HepG2 (cell line): ENCODE measurements at regions not wholly inside any gene's neighbourhood (a gene's known extent, or its start where the extent isn't known, plus 50 kb on each side); places are given as distances from the start of the nearest gene placed in this dataset.

ENCODE experiments used
- ATAC-seq: fragments of 200-7000 bp; cut with Tn5 transposase; 3 replicates; pipeline ENCODE4 v1.9.1; 2020; ENCODE audit warnings: mild to moderate bottlenecking, moderate library complexity
- BruUV-seq: library from RNA; stranded (reverse); fragments of 400-500 nt; replicated peaks from 2 replicates; lab custom pipeline; 2021; lab: Mats Ljungman, UMichigan
- CTCF ChIA-PET: fragments of 300-600 bp; formaldehyde crosslinking; extraction: SDS; loops from one replicate; lab custom pipeline; 2021; ENCODE audit warnings: low total read pairs, inconsistent platforms, low intra/inter-chr PET ratio; lab: Yijun Ruan, JAX
- POLR2A ChIA-PET: fragments of 350-600 bp; sonication (Branson Sonifier 250); formaldehyde crosslinking; loops from one replicate; lab custom pipeline; 2020; ENCODE audit warnings: antibody characterized with exemption, inconsistent platforms; lab: Yijun Ruan, JAX
- DNase-seq: peaks from one replicate; pipeline ENCODE4 v3.0.0-alpha.2; 2015; ENCODE audit warnings: low spot score
- FAIRE-seq: peaks from 3 replicates; lab custom pipeline; 2011; peaks lifted over from hg19 to GRCh38; lab: Jason Lieb, UNC
- H2AFZ ChIP-seq: one replicate; pipeline ENCODE4 v1.6.1; 2011; ENCODE audit warnings: low read length, inconsistent platforms
- H3K27ac ChIP-seq: fragments of 300-600 bp; 3 replicates; pipeline ENCODE4 v1.8.0; 2011; ENCODE audit warnings: mixed run types, mild to moderate bottlenecking, mixed read lengths, low read length, inconsistent platforms; ENCODE audit not compliant: insufficient read depth; ENCODE audit errors: extremely low read length
- H3K27me3 ChIP-seq, 2 experiments: fragments of 200-600 bp in 1 of 2; 2 replicates in 1 of 2; 3 replicates in 1 of 2; pipeline versions ENCODE4 v1.6.0 to v1.8.0; 2011; ENCODE audit warnings: low read length in 2 of 2, mild to moderate bottlenecking in 2 of 2, moderate library complexity in 2 of 2, inconsistent platforms in 1 of 2; ENCODE audit not compliant: insufficient read depth in 2 of 2, control insufficient read depth in 1 of 2
- H3K36me3 ChIP-seq, 2 experiments: fragments of 200-600 bp in 1 of 2; replicated peaks in 1 of 2; 2 replicates in 1 of 2; 3 replicates in 1 of 2; pipeline versions ENCODE4 v1.5.1 to v1.8.0; 2011; ENCODE audit warnings: low read length in 2 of 2, inconsistent platforms in 1 of 2; ENCODE audit not compliant: insufficient read depth in 2 of 2, control insufficient read depth in 1 of 2
- H3K4me1 ChIP-seq: 2 replicates; pipeline ENCODE4 v1.5.1; 2012; ENCODE audit warnings: low read length, inconsistent platforms; ENCODE audit not compliant: insufficient read depth
- H3K4me2 ChIP-seq: 2 replicates; pipeline ENCODE4 v1.6.0; 2011; ENCODE audit warnings: low read depth, low read length, inconsistent platforms
- H3K4me3 ChIP-seq, 3 experiments: fragments of 200-600 bp in 1 of 3; sonication (generic), shearing (Covaris generic) in 1 of 3; replicated peaks in 1 of 3; 2 replicates each; pipeline ENCODE4 v1.5.1; 2011 to 2016; ENCODE audit warnings: low read length in 3 of 3, inconsistent platforms in 2 of 3, low read depth in 2 of 3, mild to moderate bottlenecking in 2 of 3, control low read depth in 1 of 3, mixed read lengths in 1 of 3; ENCODE audit not compliant: insufficient read depth in 1 of 3
- H3K79me2 ChIP-seq: one replicate; pipeline ENCODE4 v1.6.1; 2011; ENCODE audit warnings: low read length, inconsistent platforms; ENCODE audit not compliant: insufficient read depth
- H3K9ac ChIP-seq: 2 replicates; pipeline ENCODE4 v1.6.0; 2011; ENCODE audit warnings: mild to moderate bottlenecking, low read depth, low read length, inconsistent platforms; ENCODE audit not compliant: insufficient read depth
- H3K9me3 ChIP-seq: 2 replicates; pipeline ENCODE4 v1.5.1; 2012; ENCODE audit warnings: mild to moderate bottlenecking, low read length
- H4K20me1 ChIP-seq: 2 replicates; pipeline ENCODE4 v1.6.0; 2011; ENCODE audit warnings: inconsistent platforms, mild to moderate bottlenecking, low read length, moderate library complexity; ENCODE audit not compliant: insufficient read depth
- NBN ChIP-seq: fragments of 450-650 bp; conservative IDR thresholded peaks from 2 replicates; pipeline ENCODE4 v1.6.1; 2017
- POLR2AphosphoS5 ChIP-seq: IDR thresholded peaks from 2 replicates; pipeline ENCODE4 v1.6.1; 2012; ENCODE audit warnings: low read depth, low read length
- SAP130 ChIP-seq: IDR thresholded peaks from 2 replicates; pipeline ENCODE4 v1.6.1; 2016; ENCODE audit warnings: low read depth
- TOE1 ChIP-seq: sonication (generic); formaldehyde crosslinking; IDR thresholded peaks from 2 replicates; pipeline ENCODE4 v1.4.0; 2020; ENCODE audit warnings: mild to moderate bottlenecking, missing genetic modification reagents
- WGBS: methylation state at CpG from one replicate; pipeline ENCODE4 v1.1.6; 2017; ENCODE audit warnings: low lambda C conversion rate; 5-methylcytosine and 5-hydroxymethylcytosine counted together
- in situ Hi-C: cut with HindIII; loops from 2 replicates; pipeline ENCODE4 v1.10.0; 2017; ENCODE audit warnings: low pct_unique_long_range_greater_than_20kb; ENCODE audit not compliant: extremely low pct_ligation_motif_present
- intact Hi-C: fragments of 100-400 bp; cut with micrococcal nuclease; formaldehyde crosslinking; loops from one replicate; pipeline ENCODE4 v1.10.0; 2022; ENCODE audit not compliant: unreplicated experiment

DNA sequence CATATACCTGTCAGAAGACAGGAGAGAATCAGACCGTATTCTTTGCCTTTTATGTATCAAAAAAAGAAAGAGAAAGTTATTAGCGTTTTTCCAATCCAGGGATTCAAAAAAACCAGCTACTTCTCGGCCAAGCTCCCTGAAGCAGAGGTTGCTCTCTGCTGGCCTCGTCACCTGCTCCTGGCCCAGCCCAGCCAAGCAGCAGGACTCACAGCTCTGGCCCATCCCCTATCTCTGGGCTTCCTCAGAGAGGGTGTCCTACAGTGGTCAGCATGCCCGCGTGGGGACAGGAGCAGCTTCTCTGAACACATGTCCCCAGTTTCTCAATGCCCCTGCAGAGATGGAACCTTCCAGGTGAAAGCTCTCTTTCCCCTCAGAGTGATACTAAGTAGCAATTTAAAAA lies 209.0 kb downstream of the URI1 start:
- WGBS: 4% methylated on average over 4 of the region's 6 CpGs
- in situ Hi-C loops: no loop called here

DNA sequence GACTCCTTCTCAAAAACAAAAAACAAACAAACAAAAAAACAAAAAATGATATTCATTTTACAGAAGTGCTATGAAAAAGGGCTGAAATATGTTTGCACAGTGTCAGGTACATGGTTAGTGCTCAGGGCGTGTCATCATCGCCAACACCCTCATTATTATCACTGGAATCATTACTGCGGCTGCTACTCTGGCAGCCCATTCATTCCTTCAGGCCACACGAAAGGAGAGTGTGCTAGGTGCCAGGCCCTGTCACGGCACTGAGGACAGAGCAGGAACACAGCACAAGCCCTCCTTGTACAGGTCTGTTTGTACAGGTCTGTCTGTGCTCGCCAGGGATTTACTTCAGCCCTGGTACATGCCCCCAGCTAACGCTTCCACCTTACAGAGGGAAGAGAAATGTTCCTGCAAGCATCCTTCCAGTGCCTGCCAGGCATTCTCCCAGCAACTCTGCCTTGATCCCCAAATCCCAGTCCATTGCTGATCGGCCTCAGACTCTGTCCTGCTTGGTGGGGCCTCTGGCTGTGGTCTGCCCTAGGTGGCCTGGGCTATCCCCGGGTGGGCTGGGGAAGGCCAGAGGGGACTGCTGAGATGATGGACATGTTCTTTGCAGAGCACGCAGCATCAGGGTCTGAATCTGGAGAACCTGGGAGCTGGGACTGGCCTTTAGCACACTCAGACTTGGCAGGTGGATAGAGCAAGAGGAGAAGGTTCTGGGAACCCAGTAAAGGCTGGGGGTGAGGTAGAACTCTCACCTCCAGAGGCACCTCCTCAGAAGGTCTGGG lies 210.7 kb downstream of the URI1 start:
- H3K27ac ChIP-seq: no peak overlapping the region
- WGBS: 18% methylated on average over 8 of the region's 10 CpGs
- no TSS peak for BruUV-seq
- TF ChIP-seq POLR2AphosphoS5: no peak
- no peak for FAIRE-seq
- no peak overlapping the region for H3K4me3 ChIP-seq
- ChIA-PET POLR2A (no interaction called here), CTCF (no interaction called here)
- no peaks in the 10 kb centered on the region for H3K36me3 ChIP-seq
- no peak for DNase-seq
- H3K9me3 ChIP-seq: no peaks in the 10 kb centered on the region
- H2AFZ ChIP-seq: no peak overlapping the region
- H3K4me2 ChIP-seq: no peak overlapping the region
- H4K20me1 ChIP-seq: no peaks in the 10 kb centered on the region
- no peak for ATAC-seq
- intact Hi-C loops: no loop called here
- H3K4me1 ChIP-seq: no peaks in the 10 kb centered on the region
- H3K79me2 ChIP-seq: no peaks in the 10 kb centered on the region
- in situ Hi-C loops: no loop called here
- H3K9ac ChIP-seq: no peak overlapping the region
- peaks cover 0 to 31% of the 10 kb centered on the region in 2 experiments; a peak in 1 of 5 replicates for H3K27me3 ChIP-seq

More for the DNA sequence above, 209.0 kb downstream of the URI1 start:
- Histone ChIP-seq H3K27me3 (peaks cover 0 to 27% of the 10 kb centered on the region in 2 experiments; a peak in 1 of 5 replicates), H3K79me2 (no peaks in the 10 kb centered on the region), H3K9ac (no peak overlapping the region), H3K4me2 (no peak overlapping the region), H3K27ac (no peak overlapping the region), H3K9me3 (no peaks in the 10 kb centered on the region), H3K4me1 (no peaks in the 10 kb centered on the region), H3K36me3 (no peaks in the 10 kb centered on the region), H4K20me1 (no peaks in the 10 kb centered on the region), H3K4me3 (no peak overlapping the region), H2AFZ (no peak overlapping the region)
- ChIA-PET CTCF (no interaction called here), POLR2A (no interaction called here)
- DNase-seq (no peak), FAIRE-seq (no peak), ATAC-seq (no peak)
- intact Hi-C loops: no loop called here
- BruUV-seq: no TSS peak
- TF ChIP-seq NBN (no peak), TOE1 (CRISPR knock-in tag) (no peak), SAP130 (no peak)
